AG09319 (cell line): ENCODE measurements at regions not wholly inside any gene's neighbourhood (a gene's known extent, or its start where the extent isn't known, plus 50 kb on each side); places are given as distances from the start of the nearest gene placed in this dataset.

ENCODE experiments used
- DNase-seq: peaks from one replicate; pipeline ENCODE4 v3.0.0-alpha.2; 2010; ENCODE audit warnings: low read depth; ENCODE audit errors: extremely low read depth
- CTCF ChIP-seq: IDR thresholded peaks from 2 replicates; pipeline ENCODE4 v1.5.1; 2011; ENCODE audit warnings: low read depth, mild to moderate bottlenecking, inconsistent platforms, low read length, moderate library complexity

- no peak for DNase-seq
- TF ChIP-seq CTCF, result no peak
Observed at GRCh38 chr6:14790976-14791375, 454.9 kb upstream of the JARID2 start.

- DNase-seq, result no peak
- TF ChIP-seq CTCF, result no peak
Observed at GRCh38 chr6:14791526-14791925, 454.3 kb upstream of the JARID2 start.

GRCh38 chr6:14792118-14792955 lies 453.5 kb upstream of the JARID2 start:
- no peak for DNase-seq
- no peak for TF ChIP-seq CTCF

- no peak for TF ChIP-seq CTCF
- DNase-seq, result no peak
Observed at GRCh38 chr6:14795451-14795850, 450.4 kb upstream of the JARID2 start.

GRCh38 chr6:14796974-14797762 lies 448.7 kb upstream of the JARID2 start:
- TF ChIP-seq CTCF, result no peak
- DNase-seq, result peak; percentile 49

- no peak for DNase-seq
- no peak for TF ChIP-seq CTCF
Observed at GRCh38 chr6:14797875-14798593, 447.8 kb upstream of the JARID2 start.
